Naive B cell (primary cell): ENCODE measurements at regions not wholly inside any gene's neighbourhood (a gene's known extent, or its start where the extent isn't known, plus 50 kb on each side); places are given as distances from the start of the nearest gene placed in this dataset.

ENCODE experiments used
- ATAC-seq, 2 donors: fragments of 150-1000 bp; cut with Tn5 transposase; 2 replicates each; pipeline ENCODE4 v1.10.0; 2021; ENCODE audit warnings: low read depth in 2 of 2, mild to moderate bottlenecking in 2 of 2, moderate library complexity in 2 of 2
- DNase-seq: peaks from one replicate; pipeline ENCODE4 v3.0.0; 2022
- H3K27ac Mint-ChIP-seq, 6 donors: one replicate each; pipeline ENCODE4 v1.8.0; 2020 to 2022; ENCODE audit warnings: mild to moderate bottlenecking in 6 of 6, mixed read lengths in 6 of 6, moderate library complexity in 5 of 6, inconsistent platforms in 2 of 6
- H3K27me3 Mint-ChIP-seq, 3 donors: one replicate each; pipeline ENCODE4 v1.8.0; 2021 to 2022; ENCODE audit warnings: mixed read lengths in 3 of 3, mild to moderate bottlenecking in 1 of 3
- H3K36me3 Mint-ChIP-seq, 2 donors: one replicate each; pipeline ENCODE4 v1.8.0; 2020 to 2022; ENCODE audit warnings: mixed read lengths in 2 of 2, inconsistent platforms in 1 of 2, mild to moderate bottlenecking in 1 of 2
- H3K4me1 Mint-ChIP-seq, 3 donors: one replicate each; pipeline ENCODE4 v1.8.0; 2020 to 2022; ENCODE audit warnings: mixed read lengths in 3 of 3, inconsistent platforms in 1 of 3, mild to moderate bottlenecking in 1 of 3, moderate library complexity in 1 of 3
- H3K4me3 Mint-ChIP-seq, 8 donors: one replicate each; pipeline ENCODE4 v1.8.0; 2020 to 2022; ENCODE audit warnings: mild to moderate bottlenecking in 8 of 8, mixed read lengths in 8 of 8, moderate library complexity in 8 of 8, inconsistent platforms in 2 of 8
- H3K9me3 Mint-ChIP-seq, 7 donors: one replicate each; pipeline ENCODE4 v1.8.0; 2020 to 2022; ENCODE audit warnings: mixed read lengths in 7 of 7, mild to moderate bottlenecking in 5 of 7, inconsistent platforms in 2 of 7, moderate library complexity in 1 of 7

GRCh38 chr15:69593981-69594966 lies 141.7 kb downstream of the RPLP1 start:
- DNase-seq (no peak), ATAC-seq (no peak)
- no peaks in the 10 kb centered on the region for H3K9me3 Mint-ChIP-seq
- H3K27me3 Mint-ChIP-seq, result peaks cover 43 to 58% (median 50%) of the 10 kb centered on the region in 3 donors
- no peak overlapping the region for H3K4me3 Mint-ChIP-seq
- no peak overlapping the region for H3K27ac Mint-ChIP-seq
- peaks cover 6 to 7% (median 7%) of the 10 kb centered on the region in 3 donors for H3K4me1 Mint-ChIP-seq
- H3K36me3 Mint-ChIP-seq, result peaks cover 0 to 5% of the 10 kb centered on the region in 2 donors

- DNase-seq (no peak), ATAC-seq (no peak)
- Mint-ChIP-seq H3K9me3 (no peaks in the 10 kb centered on the region), H3K4me1 (peaks cover 6 to 7% (median 7%) of the 10 kb centered on the region in 3 donors), H3K27ac (peak overlapping the region in 1 of 6 donors; percentile 59), H3K27me3 (peaks cover 41 to 64% (median 54%) of the 10 kb centered on the region in 3 donors), H3K4me3 (no peak overlapping the region), H3K36me3 (peaks cover 0 to 5% of the 10 kb centered on the region in 2 donors)
Observed at GRCh38 chr15:69595009-69595791, 142.6 kb downstream of the RPLP1 start.

- Mint-ChIP-seq H3K27me3 (peaks cover 31 to 63% (median 58%) of the 10 kb centered on the region in 3 donors), H3K36me3 (peaks cover 0 to 5% of the 10 kb centered on the region in 2 donors), H3K27ac (no peak overlapping the region), H3K4me3 (no peak overlapping the region), H3K9me3 (no peaks in the 10 kb centered on the region), H3K4me1 (peaks cover 6 to 7% (median 7%) of the 10 kb centered on the region in 3 donors)
- DNase-seq (no peak), ATAC-seq (no peak)
Observed at GRCh38 chr15:69597061-69597592, 144.5 kb downstream of the RPLP1 start.

- Mint-ChIP-seq H3K4me1 (peaks cover 6 to 7% (median 7%) of the 10 kb centered on the region in 3 donors), H3K27me3 (peaks cover 34 to 77% (median 56%) of the 10 kb centered on the region in 3 donors), H3K9me3 (no peaks in the 10 kb centered on the region), H3K36me3 (peaks cover 0 to 5% of the 10 kb centered on the region in 2 donors), H3K27ac (peak overlapping the region in 1 of 6 donors; percentile 51), H3K4me3 (no peak overlapping the region)
- ATAC-seq (no peak), DNase-seq (no peak)
Observed at GRCh38 chr15:69599271-69599670, 146.7 kb downstream of the RPLP1 start.

GRCh38 chr15:69600556-69601085 lies 148.0 kb downstream of the RPLP1 start:
- Mint-ChIP-seq H3K27ac (no peak overlapping the region), H3K36me3 (peaks cover 0 to 5% of the 10 kb centered on the region in 2 donors), H3K9me3 (no peaks in the 10 kb centered on the region), H3K4me1 (no peaks in the 10 kb centered on the region), H3K4me3 (no peak overlapping the region), H3K27me3 (peaks cover 24 to 65% (median 42%) of the 10 kb centered on the region in 3 donors)
- ATAC-seq (no peak), DNase-seq (no peak)

- peaks cover 0 to 4% (median 0%) of the 10 kb centered on the region in 3 donors for H3K4me1 Mint-ChIP-seq
- H3K4me3 Mint-ChIP-seq, result no peak overlapping the region
- no peak overlapping the region for H3K27ac Mint-ChIP-seq
- peaks cover 0 to 5% of the 10 kb centered on the region in 2 donors for H3K36me3 Mint-ChIP-seq
- peaks cover 24 to 52% (median 35%) of the 10 kb centered on the region in 3 donors for H3K27me3 Mint-ChIP-seq
- H3K9me3 Mint-ChIP-seq, result no peaks in the 10 kb centered on the region
- no peak for ATAC-seq
- DNase-seq, result no peak
Observed at GRCh38 chr15:69601711-69602504, 149.3 kb downstream of the RPLP1 start.

GRCh38 chr15:69602921-69603320 lies 150.3 kb downstream of the RPLP1 start:
- Mint-ChIP-seq H3K27ac (no peak overlapping the region), H3K4me1 (peaks cover 0 to 4% (median 0%) of the 10 kb centered on the region in 3 donors), H3K27me3 (peaks cover 25 to 54% (median 37%) of the 10 kb centered on the region in 3 donors), H3K9me3 (no peaks in the 10 kb centered on the region), H3K4me3 (no peak overlapping the region), H3K36me3 (peaks cover 0 to 5% of the 10 kb centered on the region in 2 donors)
- DNase-seq (no peak), ATAC-seq (no peak)

GRCh38 chr15:69603369-69604071 lies 150.9 kb downstream of the RPLP1 start:
- DNase-seq (no peak), ATAC-seq (no peak)
- H3K4me3 Mint-ChIP-seq, result no peak overlapping the region
- H3K27ac Mint-ChIP-seq, result peak overlapping the region in 1 of 6 donors; percentile 1
- peaks cover 0 to 4% (median 0%) of the 10 kb centered on the region in 3 donors for H3K4me1 Mint-ChIP-seq
- H3K27me3 Mint-ChIP-seq, result peaks cover 19 to 48% (median 31%) of the 10 kb centered on the region in 3 donors
- H3K9me3 Mint-ChIP-seq, result no peaks in the 10 kb centered on the region
- peaks cover 0 to 2% of the 10 kb centered on the region in 2 donors for H3K36me3 Mint-ChIP-seq

- H3K27ac Mint-ChIP-seq, result no peak overlapping the region
- peaks cover 0 to 4% (median 0%) of the 10 kb centered on the region in 3 donors for H3K4me1 Mint-ChIP-seq
- H3K4me3 Mint-ChIP-seq, result no peak overlapping the region
- DNase-seq, result no peak
- ATAC-seq, result no peak
- no peaks in the 10 kb centered on the region for H3K9me3 Mint-ChIP-seq
- H3K27me3 Mint-ChIP-seq, result peaks cover 15 to 43% (median 28%) of the 10 kb centered on the region in 3 donors
- no peaks in the 10 kb centered on the region for H3K36me3 Mint-ChIP-seq
Observed at GRCh38 chr15:69604072-69604411, 151.4 kb downstream of the RPLP1 start.

- Mint-ChIP-seq H3K27me3 (peaks cover 15 to 39% (median 27%) of the 10 kb centered on the region in 3 donors), H3K9me3 (no peaks in the 10 kb centered on the region), H3K27ac (no peak overlapping the region), H3K36me3 (no peaks in the 10 kb centered on the region), H3K4me3 (no peak overlapping the region), H3K4me1 (peaks cover 0 to 4% (median 2%) of the 10 kb centered on the region in 3 donors)
- DNase-seq, result no peak
- no peak for ATAC-seq
Observed at GRCh38 chr15:69606144-69606543, 153.5 kb downstream of the RPLP1 start.

GRCh38 chr15:69606921-69607500 lies 154.4 kb downstream of the RPLP1 start:
- Mint-ChIP-seq H3K36me3 (no peaks in the 10 kb centered on the region), H3K4me1 (peaks cover 0 to 4% (median 2%) of the 10 kb centered on the region in 3 donors), H3K4me3 (no peak overlapping the region), H3K27me3 (peaks cover 15 to 41% (median 27%) of the 10 kb centered on the region in 3 donors), H3K27ac (peak overlapping the region in 1 of 6 donors; percentile 30), H3K9me3 (no peaks in the 10 kb centered on the region)
- no peak for ATAC-seq
- DNase-seq, result no peak

- DNase-seq (no peak), ATAC-seq (no peak)
- Mint-ChIP-seq H3K9me3 (no peaks in the 10 kb centered on the region), H3K4me3 (no peak overlapping the region), H3K27ac (no peak overlapping the region), H3K36me3 (no peaks in the 10 kb centered on the region), H3K4me1 (peaks cover 0 to 4% (median 2%) of the 10 kb centered on the region in 3 donors), H3K27me3 (peaks cover 11 to 26% (median 18%) of the 10 kb centered on the region in 3 donors)
Observed at GRCh38 chr15:69608661-69609060, 156.0 kb downstream of the RPLP1 start.
